RKO (cell line): ENCODE measurements at regions not wholly inside any gene's neighbourhood (a gene's known extent, or its start where the extent isn't known, plus 50 kb on each side); places are given as distances from the start of the nearest gene placed in this dataset.
"Not testable (repeated sequence)": the region's sequence is repeated elsewhere in the genome, so short reads cannot be mapped to it uniquely, and the experiment has no call there.

Experiments
- DNase-seq: peaks from one replicate; pipeline ENCODE4 v3.0.0-alpha.2; 2016; ENCODE audit warnings: low spot score

- no peak for DNase-seq
Measured at GRCh38 chr14:22190411-22191191, 398.4 kb downstream of the DAD1 start.

GRCh38 chr14:22189881-22190280, 399.1 kb downstream of the DAD1 start:
- no peak for DNase-seq

DNA sequence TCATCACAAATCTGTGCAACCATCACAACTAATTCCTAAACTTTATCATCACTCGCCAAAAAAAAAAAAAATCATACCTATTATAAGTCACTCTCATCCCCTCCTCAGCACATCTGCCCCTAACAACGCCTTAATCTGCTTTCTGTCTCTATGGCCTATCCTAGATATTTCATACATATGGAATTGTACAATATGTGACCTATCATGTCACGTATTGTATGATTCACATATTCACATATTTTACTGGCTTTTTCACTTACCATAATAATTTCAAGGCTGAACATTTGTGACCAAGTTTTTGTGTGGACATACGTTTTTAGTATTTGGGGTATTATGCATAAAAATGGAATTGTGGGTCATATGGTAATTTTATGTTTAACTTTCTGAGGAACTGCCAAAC, 400.7 kb downstream of the DAD1 start:
- DNase-seq = no peak

GRCh38 chr14:22185789-22186188, 403.2 kb downstream of the DAD1 start:
- no peak for DNase-seq

DNA sequence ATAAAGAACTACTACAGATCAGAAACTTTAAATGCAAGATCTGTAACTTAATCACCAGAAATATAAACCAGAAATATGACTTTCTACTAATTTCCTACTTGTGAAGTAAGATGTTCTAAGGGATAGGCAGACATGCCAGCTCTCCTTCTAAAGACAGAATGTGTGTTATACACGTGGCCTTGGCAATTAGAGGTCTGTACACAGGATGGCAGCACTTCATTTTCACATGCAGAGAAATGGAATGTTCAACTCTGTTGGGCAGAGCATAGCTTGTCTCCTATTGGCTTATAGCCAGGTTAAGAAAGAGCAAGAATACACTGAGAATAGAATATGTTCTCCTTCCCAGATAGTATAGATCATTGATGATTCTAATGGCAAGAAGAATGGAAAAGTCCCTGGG, 403.8 kb downstream of the DAD1 start:
- no peak for DNase-seq

DNA sequence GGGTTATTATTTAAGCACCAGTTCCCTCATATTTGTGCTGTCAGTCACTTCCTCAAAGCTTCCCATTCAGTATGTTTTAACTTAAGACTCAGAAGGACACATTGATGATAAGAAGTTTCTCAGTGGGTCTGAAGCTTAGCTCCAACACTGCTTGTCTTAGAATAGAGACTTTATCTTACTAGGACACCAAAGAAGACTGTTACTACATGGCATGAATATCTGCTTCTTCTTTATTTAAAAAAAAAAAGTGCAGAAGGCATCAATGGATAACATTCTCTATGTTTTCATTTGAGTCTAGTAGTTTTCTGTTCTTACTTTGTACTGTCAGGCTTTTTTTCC, 404.2 kb downstream of the DAD1 start:
- no peak for DNase-seq

DNA sequence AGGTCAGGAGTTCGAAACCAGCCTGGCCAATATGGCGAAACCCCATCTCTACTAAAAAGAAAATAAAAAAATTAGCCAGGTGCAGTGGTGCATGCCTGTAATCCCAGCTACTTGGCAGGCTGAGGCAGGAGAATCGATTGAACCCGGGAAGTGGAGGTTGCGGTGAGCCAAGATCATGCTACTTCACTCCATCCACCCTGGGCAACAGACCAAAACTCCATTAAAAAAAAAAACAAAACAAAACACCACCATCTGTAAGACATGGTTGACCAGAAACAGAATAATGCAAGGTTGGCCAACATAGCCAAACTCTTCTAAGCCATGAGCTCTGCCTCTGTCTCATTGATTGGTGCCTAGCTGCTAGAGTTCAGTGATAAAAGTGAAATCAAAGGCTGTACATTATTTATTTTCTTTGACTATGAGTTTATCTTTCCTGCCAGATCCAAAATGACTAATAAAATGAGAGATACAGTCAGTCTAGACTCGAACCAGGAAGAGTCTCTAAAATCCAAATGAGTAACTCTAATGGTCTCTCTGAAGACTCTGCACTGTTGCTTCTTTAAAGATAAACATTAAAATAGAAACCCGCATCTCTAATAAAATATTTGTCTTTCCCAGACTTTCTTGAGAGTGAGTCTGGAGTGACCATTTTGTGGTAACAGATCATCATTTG, 404.7 kb downstream of the DAD1 start:
- DNase-seq = no peak

DNA sequence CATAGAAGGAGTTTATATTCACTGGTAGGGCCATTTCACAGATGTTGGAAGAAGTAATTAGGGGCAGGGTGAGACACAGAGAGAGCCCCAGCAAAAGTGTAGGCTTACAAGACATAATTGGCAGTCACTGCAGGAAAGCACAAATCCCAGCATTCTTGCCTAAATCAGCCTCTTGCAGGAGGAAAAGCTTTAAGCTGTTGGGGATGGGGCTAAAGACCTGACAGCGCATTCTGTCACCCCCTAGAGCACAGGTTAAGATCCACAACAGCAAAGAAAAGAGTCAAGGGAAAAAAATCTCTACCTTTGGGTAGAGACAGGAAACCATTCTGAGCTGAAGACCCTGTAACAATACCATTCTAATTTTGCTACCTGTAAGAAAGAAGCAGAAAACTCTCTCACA, 409.0 kb downstream of the DAD1 start:
- no peak for DNase-seq

DNA sequence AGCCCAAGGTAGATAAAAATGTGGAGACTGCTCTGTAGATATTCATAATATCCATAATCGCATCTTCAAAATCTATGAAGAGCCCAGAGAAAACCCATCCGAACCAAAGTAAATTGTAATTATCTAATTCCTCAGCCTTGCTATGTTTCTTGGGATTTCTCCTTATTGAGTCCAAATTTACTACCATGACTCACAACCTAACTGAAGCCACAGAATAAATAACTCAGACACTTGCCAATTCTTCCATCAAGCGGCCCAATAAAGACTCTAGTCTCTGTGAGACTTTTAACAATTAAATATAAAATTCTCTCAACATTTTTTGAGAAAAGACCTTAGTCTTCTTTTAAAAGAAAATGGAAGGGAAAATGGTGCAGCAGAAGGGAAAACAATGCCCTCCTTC, 409.8 kb downstream of the DAD1 start:
- no peak for DNase-seq

DNA sequence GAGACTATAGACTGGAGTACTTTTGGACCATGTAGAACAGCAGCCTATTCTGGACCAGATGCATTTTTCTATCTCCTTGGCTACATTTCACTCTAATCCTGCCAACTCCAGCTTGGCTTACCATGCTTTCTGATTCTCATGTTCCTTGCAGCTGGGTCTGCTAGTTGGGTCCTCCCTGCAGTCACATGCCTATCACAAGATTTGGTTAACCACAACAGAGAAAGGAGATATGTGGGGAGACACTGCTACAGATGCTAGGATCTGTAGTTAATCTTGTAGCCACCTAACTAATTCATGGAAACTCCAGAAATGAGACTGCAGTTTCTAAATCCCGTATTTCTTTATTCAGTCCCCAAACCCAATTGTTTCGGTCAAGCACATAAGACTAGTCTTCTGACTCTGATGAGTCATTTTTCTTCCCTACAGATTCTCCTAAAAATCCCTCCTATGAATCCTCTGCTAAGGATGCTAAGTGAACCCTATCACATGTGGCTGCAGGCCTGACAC, 410.6 kb downstream of the DAD1 start:
- no peak for DNase-seq

DNA sequence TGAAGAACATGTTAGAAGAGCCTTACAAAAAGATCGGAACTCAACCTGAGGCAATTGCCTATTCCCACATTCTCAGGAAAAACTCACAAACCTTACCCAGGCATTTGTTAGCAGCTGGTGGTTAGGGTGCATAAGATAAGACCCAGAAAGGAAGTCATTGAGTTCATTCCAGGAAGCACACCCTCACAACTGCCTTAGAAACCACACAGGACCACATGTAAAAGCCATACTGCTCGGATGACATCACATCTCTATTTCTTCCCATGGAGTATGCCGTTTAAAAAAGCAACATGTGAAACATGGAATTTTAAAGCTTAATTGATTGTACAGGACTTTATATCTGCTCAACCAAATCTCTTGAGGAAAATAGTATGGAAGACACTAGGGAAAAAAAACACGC, 411.2 kb downstream of the DAD1 start:
- no peak for DNase-seq

DNA sequence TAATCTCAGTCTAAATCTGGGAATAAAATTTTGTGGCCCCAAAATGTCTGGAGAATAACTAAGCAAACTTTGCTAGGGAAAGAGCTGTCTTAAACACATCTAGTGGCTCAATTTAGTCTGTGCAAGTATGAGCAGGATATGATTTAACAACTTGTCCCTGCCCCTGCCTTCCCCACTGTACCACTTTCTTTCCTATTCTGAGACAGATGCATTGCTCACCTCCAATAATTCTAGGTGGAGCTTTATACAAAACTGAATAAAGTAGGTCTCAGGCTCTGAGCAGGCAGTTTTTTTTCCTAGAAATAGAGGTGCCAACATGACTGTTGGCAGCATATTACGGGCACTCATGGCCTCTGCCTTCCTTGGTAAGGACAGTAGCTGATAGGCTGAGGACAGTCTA, 412.1 kb downstream of the DAD1 start:
- no peak for DNase-seq

- not testable (repeated sequence) for DNase-seq
Measured at GRCh38 chr14:22175278-22175558, 413.8 kb downstream of the DAD1 start.

GRCh38 chr14:22174412-22175277, 414.4 kb downstream of the DAD1 start:
- DNase-seq = no peak

DNA sequence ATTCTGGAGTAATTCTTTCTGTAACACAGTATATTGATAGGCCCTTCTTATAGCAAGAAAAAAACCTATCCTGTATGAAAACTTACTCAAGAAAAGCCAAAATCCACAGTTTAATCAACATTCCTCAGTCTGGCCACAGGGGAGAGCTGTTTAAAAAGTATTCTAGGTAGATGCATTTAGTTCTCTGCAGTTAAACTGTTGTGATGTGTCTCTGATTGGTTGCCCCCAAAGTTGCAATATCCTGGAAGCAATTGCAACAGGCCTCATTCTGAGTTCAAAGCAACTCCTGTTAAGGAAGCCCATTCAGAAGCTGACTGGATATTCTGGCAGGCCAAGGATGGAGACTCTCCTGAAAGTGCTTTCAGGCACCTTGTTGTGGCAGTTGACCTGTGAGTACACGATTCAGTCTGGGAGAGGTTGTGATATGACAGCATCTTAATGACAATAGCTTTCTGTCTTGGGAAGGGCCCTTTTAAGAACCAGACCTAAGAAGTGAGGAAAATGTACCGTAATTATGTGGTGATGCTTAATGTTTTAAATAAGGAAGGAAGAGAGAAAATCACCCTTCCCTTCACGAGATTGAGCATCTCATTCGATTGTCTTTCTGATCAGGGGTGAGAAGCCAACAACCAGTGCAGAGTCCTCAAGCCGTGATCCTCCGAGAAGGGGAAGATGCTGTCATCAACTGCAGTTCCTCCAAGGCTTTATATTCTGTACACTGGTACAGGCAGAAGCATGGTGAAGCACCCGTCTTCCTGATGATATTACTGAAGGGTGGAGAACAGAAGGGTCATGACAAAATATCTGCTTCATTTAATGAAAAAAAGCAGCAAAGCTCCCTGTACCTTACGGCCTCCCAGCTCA, 420.7 kb downstream of the DAD1 start:
- DNase-seq = peak; percentile 5

GRCh38 chr14:22164616-22165015, 424.4 kb downstream of the DAD1 start:
- no peak for DNase-seq

DNA sequence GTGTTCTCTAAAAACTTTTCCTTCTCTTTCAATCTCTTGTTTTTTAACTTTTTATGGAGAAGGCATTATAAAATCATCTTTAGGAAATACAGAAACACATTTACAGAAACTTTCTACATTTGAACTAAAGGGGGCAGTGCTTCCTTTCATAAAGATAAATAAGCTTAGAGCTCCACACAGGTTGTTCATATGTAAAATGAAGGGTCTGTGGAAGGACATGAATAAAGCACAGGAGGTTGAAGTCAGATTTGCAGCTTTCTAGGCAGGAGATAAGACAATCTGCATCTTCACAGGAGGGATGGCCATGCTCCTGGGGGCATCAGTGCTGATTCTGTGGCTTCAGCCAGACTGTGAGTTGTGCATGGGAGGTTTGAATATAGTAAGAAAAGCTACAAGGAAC, 426.0 kb downstream of the DAD1 start:
- DNase-seq = no peak

DNA sequence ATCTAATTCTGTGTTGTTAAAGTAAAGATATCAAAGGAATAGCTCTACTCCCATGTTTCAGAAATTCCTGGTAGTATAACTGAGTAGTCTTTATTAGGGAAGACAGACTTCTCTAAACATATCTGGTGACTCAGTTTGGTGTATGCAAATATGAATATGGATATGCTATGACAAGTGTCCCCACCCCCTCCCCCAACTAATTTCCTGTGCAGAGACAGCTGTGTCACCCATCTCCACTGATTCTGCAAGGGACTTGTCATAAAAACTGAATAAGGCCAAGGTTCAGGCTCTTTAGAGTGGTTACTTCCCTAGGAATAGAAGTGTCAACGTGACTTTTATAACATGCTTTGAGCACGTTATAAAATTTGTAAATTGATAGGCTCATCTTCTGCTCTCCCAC, 429.1 kb downstream of the DAD1 start:
- DNase-seq = no peak

DNA sequence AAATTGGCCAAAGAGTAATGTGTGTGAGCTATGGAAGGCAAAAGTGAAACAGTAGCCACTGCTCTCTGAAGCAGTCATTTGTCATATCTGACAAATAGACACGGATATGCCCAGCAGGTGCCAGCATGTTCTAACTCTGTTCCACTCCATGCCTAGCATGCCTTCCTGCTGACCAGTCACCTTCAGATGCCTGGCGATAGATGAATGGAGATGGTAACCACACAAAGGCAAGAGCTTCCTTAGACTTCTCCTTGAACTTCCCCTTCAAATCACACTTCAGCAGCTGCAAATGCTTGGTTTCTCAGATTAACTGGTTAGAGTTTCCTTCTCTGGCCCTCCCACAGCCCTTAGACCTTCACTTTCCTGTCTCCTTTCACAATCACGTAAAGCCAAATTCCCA, 429.9 kb downstream of the DAD1 start:
- peak; percentile 4 for DNase-seq

GRCh38 chr14:22158560-22158959, 430.5 kb downstream of the DAD1 start:
- DNase-seq = no peak

DNA sequence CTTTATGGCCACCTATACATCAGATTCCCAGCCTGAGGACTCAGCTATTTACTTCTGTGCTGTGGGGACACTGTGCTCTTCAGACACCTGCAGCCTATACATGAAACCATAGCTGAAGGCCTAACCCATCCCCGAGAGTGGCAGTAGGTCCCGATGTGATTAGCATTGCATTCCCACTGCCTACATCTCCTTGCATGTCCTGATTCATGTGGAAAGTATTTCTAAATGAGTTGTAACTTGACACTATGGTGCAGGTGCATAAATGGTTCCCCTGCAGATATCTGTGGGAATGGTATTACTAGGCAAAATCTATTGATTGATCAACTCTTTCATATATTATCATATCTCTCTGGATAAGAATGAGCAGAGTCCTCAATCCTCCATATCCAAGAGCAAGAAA, 433.5 kb downstream of the DAD1 start:
- DNase-seq = no peak

DNA sequence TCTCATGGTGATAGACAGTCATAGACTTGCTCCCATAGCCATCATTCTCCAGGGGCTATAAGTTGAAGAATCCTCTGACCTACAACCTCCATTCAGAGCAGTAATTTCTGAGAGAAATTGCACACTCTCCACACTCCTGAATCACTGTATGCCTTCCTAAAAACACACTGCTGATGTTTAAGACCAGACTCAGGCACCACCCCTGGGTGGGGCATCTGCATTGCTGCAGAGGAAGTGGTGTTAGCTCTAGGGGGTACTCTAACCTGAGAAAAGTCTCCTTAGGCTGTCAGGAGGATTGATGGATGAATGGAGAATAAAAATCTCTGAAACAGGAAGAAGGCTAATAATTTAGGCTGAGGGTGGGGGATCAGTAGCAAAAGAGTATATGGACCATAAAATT, 436.1 kb downstream of the DAD1 start:
- DNase-seq = no peak
